ENCODE measurements at regions not wholly inside any gene's neighbourhood (a gene's known extent, or its start where the extent isn't known, plus 50 kb on each side); places are given as distances from the start of the nearest gene placed in this dataset.

GRCh38 chr20:17061715-17062114 is 165.1 kb upstream of the PCSK2 start:
- Histone ChIP-seq H3K79me2 (ENCODE audit: insufficient read depth, low read length) (no peaks in the 10 kb centered on the region), H3K9me2 (replicated peaks; ENCODE audit: insufficient read depth, low read length) (no peaks in the 10 kb centered on the region), H3K9me3 (ENCODE audit: insufficient read depth, low read length) (no peaks in the 10 kb centered on the region), H2AFZ (ENCODE audit: low read depth, low read length, severe bottlenecking) (no peak overlapping the region), H3K27me3 (ENCODE audit: low read length) (no peaks in the 10 kb centered on the region), H3K4me3 (ENCODE audit: insufficient read depth, low read length, poor library complexity, severe bottlenecking) (no peak overlapping the region), H4K20me1 (ENCODE audit: low read depth, low read length) (no peaks in the 10 kb centered on the region), H3F3A (ENCODE audit: insufficient read depth) (no peaks in the 10 kb centered on the region), H3K4me2 (ENCODE audit: low read depth, low read length, poor library complexity, severe bottlenecking) (no peak overlapping the region), H3K9ac (ENCODE audit: low read length) (no peak overlapping the region), H3K27ac (ENCODE audit: low read depth, low read length) (no peak overlapping the region), H3K36me3 (ENCODE audit: low read length) (no peaks in the 10 kb centered on the region)
- TF ChIP-seq CTCF (IDR thresholded peaks at IDR 0.05; ENCODE audit: insufficient read depth, low read length, poor library complexity, severe bottlenecking) (no peak), EZH2phosphoT487 (conservative IDR thresholded peaks at IDR 0.05; ENCODE audit: low read length) (no peak)

- Histone ChIP-seq H3K9me2 (replicated peaks; ENCODE audit: insufficient read depth, low read length) (no peaks in the 10 kb centered on the region), H3K9me3 (ENCODE audit: insufficient read depth, low read length) (no peaks in the 10 kb centered on the region), H3K79me2 (ENCODE audit: insufficient read depth, low read length) (no peaks in the 10 kb centered on the region), H3K4me2 (ENCODE audit: low read depth, low read length, poor library complexity, severe bottlenecking) (no peak overlapping the region), H4K20me1 (ENCODE audit: low read depth, low read length) (no peaks in the 10 kb centered on the region), H3K4me3 (ENCODE audit: insufficient read depth, low read length, poor library complexity, severe bottlenecking) (no peak overlapping the region), H3F3A (ENCODE audit: insufficient read depth) (no peaks in the 10 kb centered on the region), H3K27ac (ENCODE audit: low read depth, low read length) (no peak overlapping the region), H3K36me3 (ENCODE audit: low read length) (no peaks in the 10 kb centered on the region), H2AFZ (ENCODE audit: low read depth, low read length, severe bottlenecking) (no peak overlapping the region), H3K27me3 (ENCODE audit: low read length) (no peaks in the 10 kb centered on the region), H3K9ac (ENCODE audit: low read length) (no peak overlapping the region)
- TF ChIP-seq EZH2phosphoT487 (conservative IDR thresholded peaks at IDR 0.05; ENCODE audit: low read length) (no peak), CTCF (IDR thresholded peaks at IDR 0.05; ENCODE audit: insufficient read depth, low read length, poor library complexity, severe bottlenecking) (no peak)
Observed at GRCh38 chr20:17062712-17063111, 164.1 kb upstream of the PCSK2 start.

DNA sequence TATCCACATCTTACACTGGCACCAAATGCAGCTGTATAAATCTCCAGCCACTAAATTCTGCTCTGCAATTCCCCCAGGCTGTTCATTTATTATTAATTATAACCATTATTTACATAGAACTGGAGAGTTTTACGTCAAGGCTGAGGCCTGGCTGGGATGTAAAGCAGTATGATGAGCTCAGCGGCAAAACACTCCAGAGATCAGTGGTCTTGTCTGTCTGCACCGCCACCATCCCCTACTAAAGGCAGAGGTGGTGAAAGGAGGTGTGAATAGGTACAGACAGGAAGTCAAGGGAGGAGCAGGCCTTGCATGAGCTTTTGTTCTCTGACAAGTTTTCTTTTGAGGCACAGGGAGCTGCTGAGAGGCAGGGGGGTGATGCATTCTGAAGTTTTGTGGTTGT is 159.9 kb upstream of the PCSK2 start:
- Histone ChIP-seq H2AFZ (ENCODE audit: low read depth, low read length, severe bottlenecking) (no peak overlapping the region), H3K4me2 (ENCODE audit: low read depth, low read length, poor library complexity, severe bottlenecking) (no peak overlapping the region), H3K9me2 (replicated peaks; ENCODE audit: insufficient read depth, low read length) (no peaks in the 10 kb centered on the region), H3K27ac (ENCODE audit: low read depth, low read length) (no peak overlapping the region), H3K79me2 (ENCODE audit: insufficient read depth, low read length) (no peaks in the 10 kb centered on the region), H3K36me3 (ENCODE audit: low read length) (no peaks in the 10 kb centered on the region), H3K27me3 (ENCODE audit: low read length) (no peaks in the 10 kb centered on the region), H3K9ac (ENCODE audit: low read length) (no peak overlapping the region), H3K9me3 (ENCODE audit: insufficient read depth, low read length) (no peaks in the 10 kb centered on the region), H4K20me1 (ENCODE audit: low read depth, low read length) (no peaks in the 10 kb centered on the region), H3F3A (ENCODE audit: insufficient read depth) (no peaks in the 10 kb centered on the region), H3K4me3 (ENCODE audit: insufficient read depth, low read length, poor library complexity, severe bottlenecking) (no peak overlapping the region)
- TF ChIP-seq CTCF (IDR thresholded peaks at IDR 0.05; ENCODE audit: insufficient read depth, low read length, poor library complexity, severe bottlenecking) (no peak), EZH2phosphoT487 (conservative IDR thresholded peaks at IDR 0.05; ENCODE audit: low read length) (no peak)

All from SU-DHL-6 (cell line).